ENCODE measurements at regions not wholly inside any gene's neighbourhood (a gene's known extent, or its start where the extent isn't known, plus 50 kb on each side); places are given as distances from the start of the nearest gene placed in this dataset.

DNA sequence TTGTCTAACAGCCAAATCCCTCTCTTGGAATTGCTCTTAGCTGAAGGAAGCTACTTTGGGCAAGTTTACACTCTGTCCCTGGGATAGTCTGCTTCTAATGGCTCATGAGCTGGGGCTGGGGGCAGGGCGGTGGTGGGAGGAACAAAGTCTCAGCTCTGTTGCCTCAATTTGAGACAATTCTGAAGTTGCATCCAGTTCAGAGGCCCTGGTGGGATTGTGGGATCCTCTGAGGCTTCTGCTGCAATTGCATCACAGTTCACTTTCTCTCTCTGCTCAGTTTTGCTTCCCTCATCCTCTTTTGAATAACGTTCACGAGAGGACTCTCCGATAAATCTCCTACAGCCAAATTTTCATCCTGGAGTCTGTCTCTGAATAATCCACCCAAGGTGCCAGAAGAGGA is 440.6 kb upstream of the SLC35B3 start:
- CTCF ChIA-PET = no interaction called here
- Mint-ChIP-seq H3K4me3 (ENCODE audit: low read depth, unreplicated experiment) (no peak overlapping the region), H3K4me1 (ENCODE audit: low read depth, unreplicated experiment) (no peaks in the 10 kb centered on the region), H3K9me3 (ENCODE audit: low read depth, unreplicated experiment) (no peaks in the 10 kb centered on the region), H3K27ac (ENCODE audit: unreplicated experiment) (no peak overlapping the region), H3K36me3 (ENCODE audit: insufficient read depth, unreplicated experiment) (no peaks in the 10 kb centered on the region), H3K27me3 (ENCODE audit: unreplicated experiment) (peaks cover 8% of the 10 kb centered on the region)
- no TSS peak for BruUV-seq (replicated peaks)
- DNase-seq = no peak
- intact Hi-C loops (cut with micrococcal nuclease; ENCODE audit: unreplicated experiment) = no loop called here
- TF ChIP-seq, protein P1, sequence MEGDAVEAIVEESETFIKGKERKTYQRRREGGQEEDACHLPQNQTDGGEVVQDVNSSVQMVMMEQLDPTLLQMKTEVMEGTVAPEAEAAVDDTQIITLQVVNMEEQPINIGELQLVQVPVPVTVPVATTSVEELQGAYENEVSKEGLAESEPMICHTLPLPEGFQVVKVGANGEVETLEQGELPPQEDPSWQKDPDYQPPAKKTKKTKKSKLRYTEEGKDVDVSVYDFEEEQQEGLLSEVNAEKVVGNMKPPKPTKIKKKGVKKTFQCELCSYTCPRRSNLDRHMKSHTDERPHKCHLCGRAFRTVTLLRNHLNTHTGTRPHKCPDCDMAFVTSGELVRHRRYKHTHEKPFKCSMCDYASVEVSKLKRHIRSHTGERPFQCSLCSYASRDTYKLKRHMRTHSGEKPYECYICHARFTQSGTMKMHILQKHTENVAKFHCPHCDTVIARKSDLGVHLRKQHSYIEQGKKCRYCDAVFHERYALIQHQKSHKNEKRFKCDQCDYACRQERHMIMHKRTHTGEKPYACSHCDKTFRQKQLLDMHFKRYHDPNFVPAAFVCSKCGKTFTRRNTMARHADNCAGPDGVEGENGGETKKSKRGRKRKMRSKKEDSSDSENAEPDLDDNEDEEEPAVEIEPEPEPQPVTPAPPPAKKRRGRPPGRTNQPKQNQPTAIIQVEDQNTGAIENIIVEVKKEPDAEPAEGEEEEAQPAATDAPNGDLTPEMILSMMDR (IDR thresholded peaks at IDR 0.05; ENCODE audit: unreplicated experiment) = no peak

DNA sequence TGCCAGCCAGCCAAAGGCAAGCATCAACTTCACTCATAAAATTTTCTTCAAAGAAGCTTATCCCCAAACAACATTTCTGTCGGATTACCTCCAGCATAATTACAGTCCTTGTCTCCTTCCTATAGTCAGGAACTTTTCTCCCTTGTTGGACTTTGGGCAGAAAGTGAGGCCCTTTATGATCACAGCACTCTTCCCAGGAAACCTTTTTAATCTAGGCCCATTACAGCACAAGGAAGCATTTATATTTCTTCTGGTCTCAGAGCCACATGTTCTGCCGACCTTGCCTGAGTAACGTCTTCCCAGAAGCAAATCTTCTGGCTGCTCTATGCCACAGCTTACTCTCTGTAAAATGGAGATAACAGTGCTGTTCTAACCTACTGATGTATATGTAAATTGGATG is 437.2 kb upstream of the SLC35B3 start:
- Mint-ChIP-seq H3K27ac (ENCODE audit: unreplicated experiment) (no peak overlapping the region), H3K36me3 (ENCODE audit: insufficient read depth, unreplicated experiment) (no peaks in the 10 kb centered on the region), H3K4me3 (ENCODE audit: low read depth, unreplicated experiment) (no peak overlapping the region), H3K27me3 (ENCODE audit: unreplicated experiment) (no peaks in the 10 kb centered on the region), H3K9me3 (ENCODE audit: low read depth, unreplicated experiment) (no peaks in the 10 kb centered on the region), H3K4me1 (ENCODE audit: low read depth, unreplicated experiment) (no peaks in the 10 kb centered on the region)
- DNase-seq = no peak
- intact Hi-C loops (cut with micrococcal nuclease; ENCODE audit: unreplicated experiment) = no loop called here
- CTCF ChIA-PET = no interaction called here
- TF ChIP-seq, protein P1 (IDR thresholded peaks at IDR 0.05; ENCODE audit: unreplicated experiment) = no peak
- BruUV-seq (replicated peaks) = no TSS peak

DNA sequence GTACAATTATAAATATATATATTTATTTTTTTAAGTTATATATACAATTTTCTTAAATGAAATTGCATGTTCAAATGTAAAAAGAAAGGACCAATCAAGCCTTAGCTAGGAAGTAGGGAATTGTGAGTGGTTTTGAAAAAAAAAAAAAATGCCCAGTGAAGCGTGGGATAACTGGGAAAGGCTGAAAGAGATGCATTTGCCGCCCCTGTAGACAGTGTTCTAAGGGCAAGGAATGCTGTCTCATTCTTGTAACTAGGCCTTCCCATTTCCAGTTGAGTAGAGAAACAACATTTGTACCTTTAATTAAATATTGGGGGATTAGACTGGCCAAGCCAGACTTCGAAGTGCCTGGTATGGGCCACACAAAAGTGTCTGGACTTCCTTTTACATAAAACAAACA is 430.1 kb upstream of the SLC35B3 start:
- DNase-seq = no peak
- BruUV-seq (replicated peaks) = no TSS peak
- no peak overlapping the region for H3K4me3 Mint-ChIP-seq (ENCODE audit: low read depth, unreplicated experiment)
- no peaks in the 10 kb centered on the region for H3K27me3 Mint-ChIP-seq (ENCODE audit: unreplicated experiment)
- no peaks in the 10 kb centered on the region for H3K36me3 Mint-ChIP-seq (ENCODE audit: insufficient read depth, unreplicated experiment)
- TF ChIP-seq, protein P1 (IDR thresholded peaks at IDR 0.05; ENCODE audit: unreplicated experiment) = no peak
- no peaks in the 10 kb centered on the region for H3K4me1 Mint-ChIP-seq (ENCODE audit: low read depth, unreplicated experiment)
- CTCF ChIA-PET = no interaction called here
- no peak overlapping the region for H3K27ac Mint-ChIP-seq (ENCODE audit: unreplicated experiment)
- intact Hi-C loops (cut with micrococcal nuclease; ENCODE audit: unreplicated experiment) = no loop called here
- H3K9me3 Mint-ChIP-seq (ENCODE audit: low read depth, unreplicated experiment) = no peaks in the 10 kb centered on the region

DNA sequence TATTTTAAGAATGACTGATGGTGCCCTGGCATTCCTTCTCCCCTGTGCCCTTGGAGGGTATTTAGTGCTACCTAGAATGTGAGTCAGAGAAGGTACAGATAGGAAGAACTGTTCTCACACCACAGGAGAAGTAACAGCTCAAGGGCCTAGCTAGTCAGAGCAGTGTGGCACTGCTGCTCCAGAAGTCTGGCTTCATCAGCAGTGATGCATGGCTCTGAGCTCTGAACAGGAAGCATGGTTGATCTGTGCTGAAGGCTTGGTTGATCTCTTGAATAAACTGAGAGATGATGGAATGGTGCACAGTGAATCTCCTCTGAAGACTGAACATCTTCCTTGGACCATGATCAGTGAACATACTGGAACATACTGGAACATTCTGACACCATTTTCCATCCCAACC is 425.3 kb upstream of the SLC35B3 start:
- Mint-ChIP-seq H3K27me3 (ENCODE audit: unreplicated experiment) (no peaks in the 10 kb centered on the region), H3K9me3 (ENCODE audit: low read depth, unreplicated experiment) (no peaks in the 10 kb centered on the region), H3K4me1 (ENCODE audit: low read depth, unreplicated experiment) (no peaks in the 10 kb centered on the region), H3K27ac (ENCODE audit: unreplicated experiment) (no peak overlapping the region), H3K36me3 (ENCODE audit: insufficient read depth, unreplicated experiment) (no peaks in the 10 kb centered on the region), H3K4me3 (ENCODE audit: low read depth, unreplicated experiment) (no peak overlapping the region)
- TF ChIP-seq, protein P1 (IDR thresholded peaks at IDR 0.05; ENCODE audit: unreplicated experiment) = no peak
- no TSS peak for BruUV-seq (replicated peaks)
- DNase-seq = no peak
- intact Hi-C loops (cut with micrococcal nuclease; ENCODE audit: unreplicated experiment) = no loop called here
- CTCF ChIA-PET = no interaction called here

DNA sequence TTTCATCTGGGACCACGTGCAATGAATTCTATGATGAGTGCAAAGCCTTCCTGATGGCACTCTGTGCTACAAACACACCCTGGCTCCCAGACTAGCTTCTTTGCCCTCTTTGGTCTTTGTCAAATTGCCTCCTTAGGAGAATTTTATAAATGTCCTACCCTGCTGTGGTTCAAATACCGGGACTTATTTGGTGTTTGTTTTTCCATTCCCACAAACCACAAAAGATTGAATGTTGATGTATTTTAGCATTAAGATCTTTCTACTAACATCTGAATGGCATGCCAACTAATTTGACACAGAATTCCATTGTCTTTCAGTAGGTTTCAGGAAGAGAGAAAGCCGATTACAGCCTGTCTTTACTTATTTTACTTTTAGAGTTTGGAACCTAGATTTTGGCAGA is 424.2 kb upstream of the SLC35B3 start:
- intact Hi-C loops (cut with micrococcal nuclease; ENCODE audit: unreplicated experiment) = no loop called here
- no TSS peak for BruUV-seq (replicated peaks)
- H3K4me3 Mint-ChIP-seq (ENCODE audit: low read depth, unreplicated experiment) = no peak overlapping the region

More for the DNA sequence above, 424.2 kb upstream of the SLC35B3 start:
- no peak for DNase-seq
- Mint-ChIP-seq H3K4me1 (ENCODE audit: low read depth, unreplicated experiment) (no peaks in the 10 kb centered on the region), H3K27me3 (ENCODE audit: unreplicated experiment) (no peaks in the 10 kb centered on the region), H3K36me3 (ENCODE audit: insufficient read depth, unreplicated experiment) (no peaks in the 10 kb centered on the region), H3K27ac (ENCODE audit: unreplicated experiment) (no peak overlapping the region), H3K9me3 (ENCODE audit: low read depth, unreplicated experiment) (no peaks in the 10 kb centered on the region)
- TF ChIP-seq, protein P1 (IDR thresholded peaks at IDR 0.05; ENCODE audit: unreplicated experiment) = no peak
- CTCF ChIA-PET = no interaction called here
